Endothelial cell (in vitro differentiated cells): ENCODE measurements at regions not wholly inside any gene's neighbourhood (a gene's known extent, or its start where the extent isn't known, plus 50 kb on each side); places are given as distances from the start of the nearest gene placed in this dataset.

Experiments
- DNase-seq: peaks from one replicate; pipeline ENCODE4 v3.0.0; 2021; ENCODE audit warnings: low spot score
- H3K27ac Mint-ChIP-seq: one replicate; pipeline ENCODE4 v1.8.0; 2021; ENCODE audit warnings: mixed read lengths, inconsistent platforms; ENCODE audit not compliant: unreplicated experiment
- H3K27me3 Mint-ChIP-seq: one replicate; pipeline ENCODE4 v1.8.0; 2021; ENCODE audit warnings: mild to moderate bottlenecking, moderate library complexity, mixed read lengths, inconsistent platforms; ENCODE audit not compliant: unreplicated experiment
- H3K36me3 Mint-ChIP-seq: one replicate; pipeline ENCODE4 v1.8.0; 2021; ENCODE audit warnings: mild to moderate bottlenecking, low read depth, mixed read lengths, inconsistent platforms; ENCODE audit not compliant: unreplicated experiment
- H3K4me1 Mint-ChIP-seq: one replicate; pipeline ENCODE4 v1.8.0; 2021; ENCODE audit warnings: mild to moderate bottlenecking, mixed read lengths, inconsistent platforms; ENCODE audit not compliant: unreplicated experiment
- H3K4me3 Mint-ChIP-seq: one replicate; pipeline ENCODE4 v1.8.0; 2021; ENCODE audit warnings: mild to moderate bottlenecking, mixed read lengths, inconsistent platforms; ENCODE audit not compliant: unreplicated experiment
- H3K9me3 Mint-ChIP-seq: one replicate; pipeline ENCODE4 v1.8.0; 2021; ENCODE audit warnings: mixed read lengths, inconsistent platforms; ENCODE audit not compliant: unreplicated experiment
- TF ChIP-seq, protein P1 (sequence below): fragments of 200-600 bp; sonication (generic); IDR thresholded peaks from one replicate; pipeline ENCODE4 v1.5.0; 2021; ENCODE audit warnings: antibody characterized with exemption; ENCODE audit not compliant: unreplicated experiment

DNA sequence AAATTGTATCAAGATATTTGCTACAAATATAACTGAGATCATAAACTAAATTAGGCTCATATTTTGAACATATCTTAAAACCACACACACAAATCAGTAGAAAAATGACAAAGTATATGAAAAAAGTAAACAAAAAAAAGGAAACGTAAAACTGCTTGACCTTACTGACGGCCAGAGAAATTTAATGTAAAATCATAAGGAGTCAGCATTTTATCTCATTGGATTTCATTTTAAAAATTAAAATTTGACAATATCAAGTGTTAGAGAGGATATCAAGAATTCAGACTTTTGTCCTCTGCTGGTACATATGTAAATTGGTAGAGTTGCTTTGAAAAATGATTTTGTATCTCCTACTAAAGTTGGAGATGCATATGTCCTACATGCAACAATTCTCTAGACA, 209.2 kb upstream of the ZC3H15 start:
- TF ChIP-seq, protein P1, sequence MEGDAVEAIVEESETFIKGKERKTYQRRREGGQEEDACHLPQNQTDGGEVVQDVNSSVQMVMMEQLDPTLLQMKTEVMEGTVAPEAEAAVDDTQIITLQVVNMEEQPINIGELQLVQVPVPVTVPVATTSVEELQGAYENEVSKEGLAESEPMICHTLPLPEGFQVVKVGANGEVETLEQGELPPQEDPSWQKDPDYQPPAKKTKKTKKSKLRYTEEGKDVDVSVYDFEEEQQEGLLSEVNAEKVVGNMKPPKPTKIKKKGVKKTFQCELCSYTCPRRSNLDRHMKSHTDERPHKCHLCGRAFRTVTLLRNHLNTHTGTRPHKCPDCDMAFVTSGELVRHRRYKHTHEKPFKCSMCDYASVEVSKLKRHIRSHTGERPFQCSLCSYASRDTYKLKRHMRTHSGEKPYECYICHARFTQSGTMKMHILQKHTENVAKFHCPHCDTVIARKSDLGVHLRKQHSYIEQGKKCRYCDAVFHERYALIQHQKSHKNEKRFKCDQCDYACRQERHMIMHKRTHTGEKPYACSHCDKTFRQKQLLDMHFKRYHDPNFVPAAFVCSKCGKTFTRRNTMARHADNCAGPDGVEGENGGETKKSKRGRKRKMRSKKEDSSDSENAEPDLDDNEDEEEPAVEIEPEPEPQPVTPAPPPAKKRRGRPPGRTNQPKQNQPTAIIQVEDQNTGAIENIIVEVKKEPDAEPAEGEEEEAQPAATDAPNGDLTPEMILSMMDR, result no peak
- H3K27ac Mint-ChIP-seq, result no peak overlapping the region
- no peaks in the 10 kb centered on the region for H3K4me1 Mint-ChIP-seq
- no peak overlapping the region for H3K4me3 Mint-ChIP-seq
- H3K9me3 Mint-ChIP-seq, result no peaks in the 10 kb centered on the region
- no peaks in the 10 kb centered on the region for H3K36me3 Mint-ChIP-seq
- H3K27me3 Mint-ChIP-seq, result peaks cover 2% of the 10 kb centered on the region
- no peak for DNase-seq

DNA sequence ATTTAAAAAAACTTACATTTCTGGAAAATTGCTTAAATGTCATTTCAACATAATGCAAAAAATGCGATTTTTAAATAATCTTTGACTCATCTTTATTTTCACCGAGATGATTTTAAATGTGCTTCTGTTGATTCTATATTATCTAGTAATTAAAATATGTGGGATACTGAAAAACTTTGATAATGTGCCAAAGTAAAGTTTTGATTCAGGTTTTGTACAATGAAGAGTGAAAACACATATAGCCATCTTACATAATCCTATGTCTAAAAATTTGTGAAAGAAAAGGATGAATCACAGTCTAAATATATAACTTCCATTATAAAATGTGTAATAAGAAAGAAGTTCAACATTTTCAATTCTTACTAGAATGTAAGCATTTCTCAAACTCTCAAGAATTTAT, 204.3 kb upstream of the ZC3H15 start:
- H3K4me1 Mint-ChIP-seq, result no peaks in the 10 kb centered on the region
- H3K9me3 Mint-ChIP-seq, result no peaks in the 10 kb centered on the region

DNA sequence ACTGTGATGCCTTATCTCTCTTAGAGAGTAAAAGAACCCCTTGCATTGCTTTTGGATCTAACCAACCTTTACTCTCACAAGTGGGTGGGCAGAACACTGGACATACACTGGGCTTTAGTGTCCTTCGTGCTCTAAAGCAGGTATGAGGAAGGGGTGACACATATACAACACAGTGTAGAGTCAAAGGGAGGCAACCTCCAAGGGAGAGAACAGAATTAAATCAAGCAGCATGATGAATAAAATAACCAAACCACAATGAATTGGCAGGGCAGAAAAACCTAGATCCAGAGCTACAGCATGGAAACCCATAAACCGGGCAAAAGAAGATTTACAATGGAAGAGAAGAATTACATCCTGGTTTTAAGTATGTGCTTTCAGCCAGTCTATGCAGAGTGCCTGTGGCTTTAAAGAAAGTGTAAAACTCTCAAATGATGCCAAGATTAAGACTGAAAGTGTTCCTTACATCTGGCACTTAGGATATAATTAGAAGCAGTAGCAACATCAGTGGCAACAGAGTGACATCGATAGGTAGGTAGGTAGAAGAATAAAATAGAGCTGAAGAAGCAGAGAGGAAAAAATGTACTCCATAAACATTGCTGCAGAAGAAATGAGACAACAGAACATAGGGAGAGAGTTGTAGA, 191.7 kb upstream of the ZC3H15 start:
- no peak overlapping the region for H3K27ac Mint-ChIP-seq
- TF ChIP-seq, protein P1, result no peak
- no peaks in the 10 kb centered on the region for H3K36me3 Mint-ChIP-seq
- H3K4me3 Mint-ChIP-seq, result no peak overlapping the region
- no peak for DNase-seq
- peaks cover 5% of the 10 kb centered on the region for H3K4me1 Mint-ChIP-seq
- H3K27me3 Mint-ChIP-seq, result peaks cover 2% of the 10 kb centered on the region
- H3K9me3 Mint-ChIP-seq, result no peaks in the 10 kb centered on the region

More for the DNA sequence above, 204.3 kb upstream of the ZC3H15 start:
- Mint-ChIP-seq H3K27me3 (peaks cover 2% of the 10 kb centered on the region), H3K4me3 (no peak overlapping the region), H3K27ac (no peak overlapping the region), H3K36me3 (no peaks in the 10 kb centered on the region)
- TF ChIP-seq, protein P1, result no peak
- no peak for DNase-seq

DNA sequence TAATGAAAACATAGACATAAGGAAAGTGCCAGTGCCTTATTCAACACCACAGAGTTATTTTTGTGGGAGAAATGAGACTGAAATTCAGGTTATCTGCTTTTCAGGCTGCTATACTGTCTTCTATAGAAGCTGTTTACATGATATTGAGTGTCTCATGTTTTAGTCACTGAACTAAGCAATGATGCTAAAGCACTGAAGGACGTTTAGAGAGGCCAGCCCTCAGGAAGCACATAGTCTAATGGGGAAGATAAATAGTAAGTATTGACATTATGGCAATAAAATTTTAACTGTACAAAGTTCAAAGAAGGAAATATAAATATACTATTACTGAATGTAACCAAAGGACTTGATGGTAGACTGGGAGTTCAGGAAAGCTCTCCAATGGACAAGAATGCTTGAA, 186.4 kb upstream of the ZC3H15 start:
- DNase-seq, result no peak
- Mint-ChIP-seq H3K36me3 (no peaks in the 10 kb centered on the region), H3K4me3 (no peak overlapping the region), H3K27ac (no peak overlapping the region), H3K4me1 (peaks cover 3% of the 10 kb centered on the region), H3K9me3 (no peaks in the 10 kb centered on the region), H3K27me3 (no peaks in the 10 kb centered on the region)
- TF ChIP-seq, protein P1, result no peak

DNA sequence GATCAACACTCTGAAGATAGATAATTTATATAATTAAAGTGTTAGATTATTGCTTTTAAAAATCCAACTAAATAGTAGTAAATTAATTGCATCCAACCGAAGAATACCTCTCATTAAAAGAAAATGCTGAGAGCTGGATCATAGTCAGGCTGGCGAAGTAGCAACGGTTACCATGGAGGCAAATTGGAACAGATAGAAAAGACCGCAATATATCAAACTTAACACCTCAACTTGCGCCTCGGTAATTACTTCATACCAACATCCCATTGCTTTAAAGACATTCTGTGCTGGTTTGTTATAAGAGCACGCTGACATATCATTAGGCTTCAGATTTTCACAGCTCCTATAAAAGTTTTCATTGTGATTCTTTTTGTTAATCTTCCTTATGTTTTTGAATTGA, 183.8 kb upstream of the ZC3H15 start:
- Mint-ChIP-seq H3K4me1 (peaks cover 2% of the 10 kb centered on the region), H3K27me3 (no peaks in the 10 kb centered on the region), H3K36me3 (no peaks in the 10 kb centered on the region), H3K27ac (no peak overlapping the region), H3K4me3 (no peak overlapping the region), H3K9me3 (no peaks in the 10 kb centered on the region)
- no peak for DNase-seq
- TF ChIP-seq, protein P1, result no peak
